Right lobe of liver (tissue), 6 donors: ENCODE measurements at regions not wholly inside any gene's neighbourhood (a gene's known extent, or its start where the extent isn't known, plus 50 kb on each side); places are given as distances from the start of the nearest gene placed in this dataset.

Source experiments
- ATAC-seq, 4 donors: fragments of 200-7000 bp; cut with Tn5 transposase; one replicate each; pipeline ENCODE4 v1.9.1; 2020; ENCODE audit warnings: mild to moderate bottlenecking in 4 of 4, moderate library complexity in 4 of 4
- DNase-seq, 3 donors: peaks; one replicate each; pipeline ENCODE4 v3.0.0-alpha.2; 2020
- H3K27ac ChIP-seq, 3 donors: fragments of 200-600 bp; one replicate each; pipeline ENCODE4 v1.8.0; 2022
- H3K27me3 ChIP-seq, 2 donors: fragments of 200-600 bp; one replicate each; pipeline ENCODE4 v1.8.0; 2022
- H3K36me3 ChIP-seq, 4 donors: fragments of 200-600 bp; sonication (generic) in 1 of 4; one replicate each; pipeline versions ENCODE4 v1.5.1 to v1.8.0; 2017 to 2022; ENCODE audit warnings: control low read depth in 1 of 4
- H3K4me1 ChIP-seq, 4 donors: fragments of 200-600 bp; sonication (generic) in 1 of 4; one replicate each; pipeline versions ENCODE4 v1.5.1 to v1.8.0; 2017 to 2022; ENCODE audit warnings: control low read depth in 1 of 4
- H3K4me3 ChIP-seq, 3 donors: fragments of 200-600 bp; one replicate each; pipeline ENCODE4 v1.8.0; 2022
- H3K9me3 ChIP-seq, 4 donors: fragments of 200-600 bp; sonication (generic) in 1 of 4; one replicate each; pipeline versions ENCODE4 v1.5.1 to v1.8.0; 2017 to 2022; ENCODE audit warnings: control low read depth in 1 of 4
- CTCF ChIP-seq, 4 donors: fragments of 200-600 bp in 3 of 4; fragments of 450-650 bp in 1 of 4; IDR thresholded peaks; one replicate each; pipeline versions ENCODE4 v1.5.1 to v1.8.0; 2016 to 2022; ENCODE audit warnings: antibody characterized with exemption in 4 of 4, mild to moderate bottlenecking in 2 of 4
- POLR2A ChIP-seq: fragments of 450-650 bp; IDR thresholded peaks from one replicate; pipeline ENCODE4 v1.6.1; 2017; ENCODE audit warnings: antibody characterized with exemption, mild to moderate bottlenecking
- WGBS: methylation state at CpG from one replicate; pipeline ENCODE4 v1.1.6; 2018; ENCODE audit warnings: low coverage, low lambda C conversion rate; ENCODE audit not compliant: insufficient coverage; ENCODE audit errors: missing lambda C conversion rate; 5-methylcytosine and 5-hydroxymethylcytosine counted together
- intact Hi-C, 2 donors: fragments of 100-400 bp; cut with DNase I; formaldehyde crosslinking; loops; one replicate each; pipeline versions ENCODE4 v1.11.2 to v1.14.1; 2022
- donor health status: DM: no; HTN: yes; CAD: no.
- donor health status: DM: no; HTN: no; CAD: no.
- donor health status: DM: no; HTN: no; CAD: no.
- donor health status: DM: no; HTN: yes; CAD: no.
- donor health status: DM: no; HTN: yes; CAD: no.

- intact Hi-C loops = no loop called here
- ATAC-seq = no peak
- Histone ChIP-seq H3K27ac (no peak overlapping the region), H3K4me1 (no peaks in the 10 kb centered on the region), H3K36me3 (no peaks in the 10 kb centered on the region), H3K27me3 (no peaks in the 10 kb centered on the region), H3K4me3 (no peak overlapping the region), H3K9me3 (no peaks in the 10 kb centered on the region)
- 59% methylated on average over 3 of the region's 3 CpGs for WGBS
- TF ChIP-seq CTCF (IDR thresholded peaks at IDR 0.05) (no peak), POLR2A (no peak)
- DNase-seq = no peak
These were observed 740.7 kb downstream of the CDH18 start for GRCh38 chr5:19247302-19247701.

- ATAC-seq (no peak), DNase-seq (no peak)
- no peak overlapping the region for H3K27ac ChIP-seq
- no peaks in the 10 kb centered on the region for H3K4me1 ChIP-seq
- intact Hi-C loops = no loop called here
- 9% methylated on average over 1 of the region's 1 CpG for WGBS
- no peaks in the 10 kb centered on the region for H3K27me3 ChIP-seq
- H3K4me3 ChIP-seq = no peak overlapping the region
- TF ChIP-seq CTCF (IDR thresholded peaks at IDR 0.05) = no peak
- no peak for TF ChIP-seq POLR2A
- no peaks in the 10 kb centered on the region for H3K36me3 ChIP-seq
- no peaks in the 10 kb centered on the region for H3K9me3 ChIP-seq
These were observed 732.0 kb downstream of the CDH18 start for GRCh38 chr5:19256036-19256435.

- Histone ChIP-seq H3K9me3 (no peaks in the 10 kb centered on the region), H3K27me3 (no peaks in the 10 kb centered on the region), H3K4me1 (no peaks in the 10 kb centered on the region), H3K27ac (no peak overlapping the region), H3K36me3 (no peaks in the 10 kb centered on the region), H3K4me3 (no peak overlapping the region)
- TF ChIP-seq CTCF (IDR thresholded peaks at IDR 0.05) (no peak), POLR2A (no peak)
- ATAC-seq (no peak), DNase-seq (no peak)
- intact Hi-C loops = no loop called here
These were observed 729.3 kb downstream of the CDH18 start for GRCh38 chr5:19258686-19259085.

GRCh38 chr5:19261879-19262278 lies 726.1 kb downstream of the CDH18 start:
- TF ChIP-seq CTCF (IDR thresholded peaks at IDR 0.05) (no peak), POLR2A (no peak)
- no peaks in the 10 kb centered on the region for H3K9me3 ChIP-seq
- no peak for ATAC-seq
- no peak overlapping the region for H3K4me3 ChIP-seq
- intact Hi-C loops = no loop called here
- H3K4me1 ChIP-seq = no peaks in the 10 kb centered on the region
- H3K36me3 ChIP-seq = no peaks in the 10 kb centered on the region
- H3K27ac ChIP-seq = no peak overlapping the region
- 64% methylated on average over 4 of the region's 4 CpGs for WGBS
- no peak for DNase-seq
- H3K27me3 ChIP-seq = no peaks in the 10 kb centered on the region

- ATAC-seq (no peak), DNase-seq (no peak)
- no peaks in the 10 kb centered on the region for H3K36me3 ChIP-seq
- no peaks in the 10 kb centered on the region for H3K4me1 ChIP-seq
- no peaks in the 10 kb centered on the region for H3K9me3 ChIP-seq
- no peak overlapping the region for H3K4me3 ChIP-seq
- no peaks in the 10 kb centered on the region for H3K27me3 ChIP-seq
- TF ChIP-seq CTCF (IDR thresholded peaks at IDR 0.05) (no peak), POLR2A (no peak)
- intact Hi-C loops = no loop called here
- WGBS = 63% methylated on average over 2 of the region's 2 CpGs
- H3K27ac ChIP-seq = no peak overlapping the region
These were observed 723.2 kb downstream of the CDH18 start for GRCh38 chr5:19264821-19265220.
